ENCODE measurements at regions not wholly inside any gene's neighbourhood (a gene's known extent, or its start where the extent isn't known, plus 50 kb on each side); places are given as distances from the start of the nearest gene placed in this dataset.

GRCh38 chr6:88223298-88223697, 57.2 kb upstream of the CNR1 start:
- Histone ChIP-seq H3K4me2 (ENCODE audit: extremely low read depth, insufficient read depth, low read length) (no peak overlapping the region), H3K4me3 (replicated peaks in 1 of 4; ENCODE audit: control extremely low read depth in 1 of 4, insufficient read depth in 1 of 4, low read depth in 3 of 4, low read length in 4 of 4) (no peak overlapping the region), H3K9me3 (ENCODE audit: control insufficient read depth, insufficient read depth, low read depth, low read length) (no peaks in the 10 kb centered on the region), H3K36me3 (ENCODE audit: control insufficient read depth, insufficient read depth, low read length) (no peaks in the 10 kb centered on the region), H3K4me1 (ENCODE audit: control insufficient read depth, extremely low read depth, insufficient read depth, low read length) (no peaks in the 10 kb centered on the region), H4K20me1 (ENCODE audit: control insufficient read depth, extremely low read depth, insufficient read depth, low read length) (no peaks in the 10 kb centered on the region), H3K9ac (ENCODE audit: insufficient read depth, low read length) (no peak overlapping the region), H3K79me2 (ENCODE audit: control insufficient read depth, insufficient read depth, low read length) (no peaks in the 10 kb centered on the region), H2AFZ (ENCODE audit: low read length) (no peak overlapping the region), H3K27me3 (ENCODE audit: control insufficient read depth, insufficient read depth, low read length) (no peaks in the 10 kb centered on the region), H3K27ac (ENCODE audit: insufficient read depth, low read length) (no peak overlapping the region)
- TF ChIP-seq, protein P1, sequence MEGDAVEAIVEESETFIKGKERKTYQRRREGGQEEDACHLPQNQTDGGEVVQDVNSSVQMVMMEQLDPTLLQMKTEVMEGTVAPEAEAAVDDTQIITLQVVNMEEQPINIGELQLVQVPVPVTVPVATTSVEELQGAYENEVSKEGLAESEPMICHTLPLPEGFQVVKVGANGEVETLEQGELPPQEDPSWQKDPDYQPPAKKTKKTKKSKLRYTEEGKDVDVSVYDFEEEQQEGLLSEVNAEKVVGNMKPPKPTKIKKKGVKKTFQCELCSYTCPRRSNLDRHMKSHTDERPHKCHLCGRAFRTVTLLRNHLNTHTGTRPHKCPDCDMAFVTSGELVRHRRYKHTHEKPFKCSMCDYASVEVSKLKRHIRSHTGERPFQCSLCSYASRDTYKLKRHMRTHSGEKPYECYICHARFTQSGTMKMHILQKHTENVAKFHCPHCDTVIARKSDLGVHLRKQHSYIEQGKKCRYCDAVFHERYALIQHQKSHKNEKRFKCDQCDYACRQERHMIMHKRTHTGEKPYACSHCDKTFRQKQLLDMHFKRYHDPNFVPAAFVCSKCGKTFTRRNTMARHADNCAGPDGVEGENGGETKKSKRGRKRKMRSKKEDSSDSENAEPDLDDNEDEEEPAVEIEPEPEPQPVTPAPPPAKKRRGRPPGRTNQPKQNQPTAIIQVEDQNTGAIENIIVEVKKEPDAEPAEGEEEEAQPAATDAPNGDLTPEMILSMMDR (conservative IDR thresholded peaks at IDR 0.05 in 1 of 2, IDR thresholded peaks at IDR 0.05 in 1 of 2; ENCODE audit: low read depth in 1 of 2, low read length in 2 of 2), result no peak
- TF ChIP-seq EZH2 (IDR thresholded peaks at IDR 0.05; ENCODE audit: low read length, missing control alignments), result no peak
- DNase-seq (ENCODE audit: low read depth in 2 of 2), result no peak

DNA sequence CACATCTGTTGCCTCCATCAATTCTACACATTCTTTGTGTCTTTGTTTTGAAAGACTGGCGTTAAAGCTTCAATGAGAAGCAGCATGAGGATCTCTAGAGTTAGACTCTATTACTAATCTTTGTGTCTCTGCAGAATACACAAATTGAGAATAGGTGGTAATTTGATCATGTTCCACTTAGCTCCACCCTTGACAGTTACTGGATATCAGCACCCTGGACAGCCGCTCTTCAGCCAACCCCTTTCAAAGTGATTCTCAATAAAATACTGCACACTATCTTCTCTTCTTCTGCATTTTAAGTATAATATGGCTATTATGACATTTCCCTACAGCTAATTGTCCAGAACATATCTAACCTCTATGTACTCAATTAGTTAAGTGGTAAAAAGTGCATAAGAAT, 54.3 kb upstream of the CNR1 start:
- H3K36me3 ChIP-seq (ENCODE audit: control insufficient read depth, insufficient read depth, low read length), result no peaks in the 10 kb centered on the region
- H3K4me2 ChIP-seq (ENCODE audit: extremely low read depth, insufficient read depth, low read length), result no peak overlapping the region
- H3K79me2 ChIP-seq (ENCODE audit: control insufficient read depth, insufficient read depth, low read length), result no peaks in the 10 kb centered on the region
- no peaks in the 10 kb centered on the region for H4K20me1 ChIP-seq (ENCODE audit: control insufficient read depth, extremely low read depth, insufficient read depth, low read length)
- no peak overlapping the region for H3K4me3 ChIP-seq (replicated peaks in 1 of 4; ENCODE audit: control extremely low read depth in 1 of 4, insufficient read depth in 1 of 4, low read depth in 3 of 4, low read length in 4 of 4)
- H3K27me3 ChIP-seq (ENCODE audit: control insufficient read depth, insufficient read depth, low read length), result no peaks in the 10 kb centered on the region
- no peaks in the 10 kb centered on the region for H3K9me3 ChIP-seq (ENCODE audit: control insufficient read depth, insufficient read depth, low read depth, low read length)
- H2AFZ ChIP-seq (ENCODE audit: low read length), result no peak overlapping the region
- H3K9ac ChIP-seq (ENCODE audit: insufficient read depth, low read length), result no peak overlapping the region
- peak in 1 of 2 donors; percentile 9 for DNase-seq (ENCODE audit: low read depth in 2 of 2)
- H3K4me1 ChIP-seq (ENCODE audit: control insufficient read depth, extremely low read depth, insufficient read depth, low read length), result no peaks in the 10 kb centered on the region
- no peak overlapping the region for H3K27ac ChIP-seq (ENCODE audit: insufficient read depth, low read length)
- TF ChIP-seq EZH2 (IDR thresholded peaks at IDR 0.05; ENCODE audit: low read length, missing control alignments), result no peak
- TF ChIP-seq, protein P1 (conservative IDR thresholded peaks at IDR 0.05 in 1 of 2, IDR thresholded peaks at IDR 0.05 in 1 of 2; ENCODE audit: low read depth in 1 of 2, low read length in 2 of 2), result no peak

DNA sequence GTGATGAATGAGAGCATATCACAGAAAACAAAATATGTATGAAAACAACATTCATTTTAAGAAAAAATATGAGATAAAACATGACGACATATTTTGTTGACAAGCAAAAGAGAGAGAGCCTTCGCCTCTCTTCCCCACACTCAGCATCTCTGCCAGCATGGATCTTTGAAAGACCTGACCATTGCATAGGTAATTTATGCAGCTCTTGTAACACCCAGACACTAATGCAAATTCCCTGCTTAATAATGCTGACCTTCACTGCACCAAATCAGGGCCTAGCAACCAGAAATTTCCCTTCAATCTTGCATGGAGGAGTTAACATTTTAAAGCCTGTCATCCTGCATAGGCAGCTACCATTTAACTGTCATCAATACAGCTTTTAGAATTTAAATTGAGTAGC, 50.0 kb upstream of the CNR1 start:
- no peak overlapping the region for H3K4me3 ChIP-seq (replicated peaks in 1 of 4; ENCODE audit: control extremely low read depth in 1 of 4, insufficient read depth in 1 of 4, low read depth in 3 of 4, low read length in 4 of 4)
- H3K27ac ChIP-seq (ENCODE audit: insufficient read depth, low read length), result no peak overlapping the region
- no peak for DNase-seq (ENCODE audit: low read depth in 2 of 2)
- TF ChIP-seq EZH2 (IDR thresholded peaks at IDR 0.05; ENCODE audit: low read length, missing control alignments), result no peak
- TF ChIP-seq, protein P1 (conservative IDR thresholded peaks at IDR 0.05 in 1 of 2, IDR thresholded peaks at IDR 0.05 in 1 of 2; ENCODE audit: low read depth in 1 of 2, low read length in 2 of 2), result no peak
- H3K36me3 ChIP-seq (ENCODE audit: control insufficient read depth, insufficient read depth, low read length), result no peaks in the 10 kb centered on the region
- no peak overlapping the region for H3K9ac ChIP-seq (ENCODE audit: insufficient read depth, low read length)
- H3K9me3 ChIP-seq (ENCODE audit: control insufficient read depth, insufficient read depth, low read depth, low read length), result no peaks in the 10 kb centered on the region
- no peaks in the 10 kb centered on the region for H3K79me2 ChIP-seq (ENCODE audit: control insufficient read depth, insufficient read depth, low read length)
- no peak overlapping the region for H2AFZ ChIP-seq (ENCODE audit: low read length)
- H3K27me3 ChIP-seq (ENCODE audit: control insufficient read depth, insufficient read depth, low read length), result no peaks in the 10 kb centered on the region
- no peaks in the 10 kb centered on the region for H3K4me1 ChIP-seq (ENCODE audit: control insufficient read depth, extremely low read depth, insufficient read depth, low read length)
- H3K4me2 ChIP-seq (ENCODE audit: extremely low read depth, insufficient read depth, low read length), result no peak overlapping the region
- no peaks in the 10 kb centered on the region for H4K20me1 ChIP-seq (ENCODE audit: control insufficient read depth, extremely low read depth, insufficient read depth, low read length)

All from fibroblast of lung (primary cell).